OCI-LY1 (cell line): ENCODE measurements at regions not wholly inside any gene's neighbourhood (a gene's known extent, or its start where the extent isn't known, plus 50 kb on each side); places are given as distances from the start of the nearest gene placed in this dataset.

Experiments
- H2AFZ ChIP-seq: fragments of 200-600 bp; sonication (generic), shearing (Covaris generic); 2 replicates; pipeline ENCODE4 v1.6.0; 2014; ENCODE audit warnings: antibody characterized with exemption, mild to moderate bottlenecking, low read length
- H3F3A ChIP-seq: fragments of 200-600 bp; sonication (generic), shearing (Covaris generic); 2 replicates; pipeline ENCODE4 v1.6.0; 2014; ENCODE audit warnings: mild to moderate bottlenecking, antibody characterized with exemption, low read length, moderate library complexity; ENCODE audit not compliant: insufficient read depth
- H3K27ac ChIP-seq: fragments of 200-600 bp; sonication (generic); 2 replicates; pipeline ENCODE4 v1.5.1; 2014; ENCODE audit warnings: low read length, mixed run types, mild to moderate bottlenecking, low read depth; ENCODE audit not compliant: poor library complexity, severe bottlenecking
- H3K27me3 ChIP-seq: fragments of 200-600 bp; sonication (generic); 2 replicates; pipeline ENCODE4 v1.6.0; 2014; ENCODE audit warnings: antibody characterized with exemption, mild to moderate bottlenecking, low read length, moderate library complexity; ENCODE audit not compliant: insufficient read depth
- H3K36me3 ChIP-seq: fragments of 200-600 bp; sonication (generic); 2 replicates; pipeline ENCODE4 v1.6.1; 2014; ENCODE audit warnings: mild to moderate bottlenecking, antibody characterized with exemption, low read length, moderate library complexity, mixed read lengths; ENCODE audit not compliant: insufficient read depth
- H3K4me1 ChIP-seq: fragments of 200-600 bp; sonication (generic); 2 replicates; pipeline ENCODE4 v1.5.1; 2014; ENCODE audit warnings: mild to moderate bottlenecking, low read length, moderate library complexity; ENCODE audit not compliant: insufficient read depth, severe bottlenecking
- H3K4me2 ChIP-seq: fragments of 200-600 bp; sonication (generic), shearing (Covaris generic); 2 replicates; pipeline ENCODE4 v1.6.1; 2014; ENCODE audit warnings: low read length
- H3K4me3 ChIP-seq: fragments of 200-600 bp; sonication (generic); 2 replicates; pipeline ENCODE4 v1.5.1; 2014; ENCODE audit warnings: low read length, low read depth, mild to moderate bottlenecking, mixed read lengths; ENCODE audit not compliant: poor library complexity, severe bottlenecking
- H3K79me2 ChIP-seq: fragments of 200-600 bp; shearing (Covaris generic); 2 replicates; pipeline ENCODE4 v1.6.1; 2016; ENCODE audit warnings: mixed run types, low read length, mixed read lengths; ENCODE audit not compliant: insufficient read depth
- H3K9ac ChIP-seq: fragments of 200-600 bp; sonication (generic), shearing (Covaris generic); 2 replicates; pipeline ENCODE4 v1.6.1; 2014; ENCODE audit warnings: mild to moderate bottlenecking, low read length, mixed read lengths
- H3K9me2 ChIP-seq: fragments of 200-600 bp; sonication (generic), shearing (Covaris generic); 2 replicates; pipeline ENCODE4 v1.6.1; 2014; ENCODE audit warnings: low read depth, mild to moderate bottlenecking, low read length, mixed read lengths
- H3K9me3 ChIP-seq: fragments of 200-600 bp; shearing (Covaris generic); 2 replicates; pipeline ENCODE4 v1.6.1; 2014; ENCODE audit warnings: low read length, mixed read lengths
- H4K20me1 ChIP-seq: fragments of 200-600 bp; sonication (generic), shearing (Covaris generic); 2 replicates; pipeline ENCODE4 v1.6.0; 2016; ENCODE audit warnings: mild to moderate bottlenecking, low read length; ENCODE audit not compliant: insufficient read depth
- CTCF ChIP-seq: fragments of 200-600 bp; sonication (generic), shearing (Covaris generic); IDR thresholded peaks from 2 replicates; pipeline ENCODE4 v1.5.1; 2017; ENCODE audit warnings: mild to moderate bottlenecking, antibody characterized with exemption, low read length, moderate library complexity, mixed read lengths
- EZH2 ChIP-seq: fragments of 200-600 bp; sonication (generic), shearing (Covaris generic); IDR thresholded peaks from 2 replicates; pipeline ENCODE4 v1.8.0; 2017; ENCODE audit warnings: borderline replicate concordance, mixed run types, mild to moderate bottlenecking, antibody characterized with exemption, low read length, moderate library complexity, mixed read lengths

GRCh38 chr18:64785686-64786085 is 636.8 kb upstream of the LINC00305 start:
- H4K20me1 ChIP-seq: no peaks in the 10 kb centered on the region
- H3K9me2 ChIP-seq: no peaks in the 10 kb centered on the region
- no peaks in the 10 kb centered on the region for H3K9me3 ChIP-seq
- H2AFZ ChIP-seq: no peak overlapping the region
- H3K27ac ChIP-seq: peak overlapping the region; percentile 38
- H3K4me1 ChIP-seq: peaks cover 9% of the 10 kb centered on the region
- H3K27me3 ChIP-seq: no peaks in the 10 kb centered on the region
- H3K79me2 ChIP-seq: no peaks in the 10 kb centered on the region
- H3K4me2 ChIP-seq: peak overlapping the region; percentile 3; the same call in 1 of the 2 replicates
- H3K4me3 ChIP-seq: peak overlapping the region; percentile 39
- no peak overlapping the region for H3K9ac ChIP-seq
- no peaks in the 10 kb centered on the region for H3F3A ChIP-seq
- no peaks in the 10 kb centered on the region for H3K36me3 ChIP-seq
- TF ChIP-seq CTCF (no peak), EZH2 (no peak)

GRCh38 chr18:64777556-64777955 is 628.7 kb upstream of the LINC00305 start:
- Histone ChIP-seq H3K27ac (peak overlapping the region; percentile 43), H2AFZ (peak overlapping the region; percentile 63; the same call in 1 of the 2 replicates), H3K36me3 (no peaks in the 10 kb centered on the region), H3K9me3 (no peaks in the 10 kb centered on the region), H4K20me1 (no peaks in the 10 kb centered on the region), H3K4me1 (peaks cover 24% of the 10 kb centered on the region), H3K9ac (peak overlapping the region; percentile 19; the same call in 1 of the 2 replicates), H3K4me2 (peak overlapping the region; percentile 62), H3K4me3 (peak overlapping the region; percentile 32), H3F3A (no peaks in the 10 kb centered on the region), H3K27me3 (no peaks in the 10 kb centered on the region), H3K79me2 (no peaks in the 10 kb centered on the region), H3K9me2 (no peaks in the 10 kb centered on the region)
- TF ChIP-seq EZH2 (no peak), CTCF (no peak)

GRCh38 chr18:64765908-64766307 is 617.0 kb upstream of the LINC00305 start:
- no peaks in the 10 kb centered on the region for H3K9me2 ChIP-seq
- H3K4me3 ChIP-seq: no peak overlapping the region
- H3K27ac ChIP-seq: no peak overlapping the region
- H3K36me3 ChIP-seq: no peaks in the 10 kb centered on the region
- no peak for TF ChIP-seq CTCF
- TF ChIP-seq EZH2: no peak
- no peaks in the 10 kb centered on the region for H3K27me3 ChIP-seq
- peaks cover 27% of the 10 kb centered on the region for H3K4me1 ChIP-seq
- H3K4me2 ChIP-seq: no peak overlapping the region
- no peaks in the 10 kb centered on the region for H4K20me1 ChIP-seq
- H3K79me2 ChIP-seq: no peaks in the 10 kb centered on the region
- H2AFZ ChIP-seq: no peak overlapping the region
- no peak overlapping the region for H3K9ac ChIP-seq
- no peaks in the 10 kb centered on the region for H3F3A ChIP-seq
- no peaks in the 10 kb centered on the region for H3K9me3 ChIP-seq
